Left lung (tissue), 4 donors: ENCODE measurements at regions not wholly inside any gene's neighbourhood (a gene's known extent, or its start where the extent isn't known, plus 50 kb on each side); places are given as distances from the start of the nearest gene placed in this dataset.

Source experiments
- ATAC-seq: fragments of 200-7000 bp; cut with Tn5 transposase; one replicate; pipeline ENCODE4 v1.9.1; 2020; ENCODE audit warnings: moderate library complexity
- DNase-seq, 4 donors: peaks; one replicate each; pipeline ENCODE4 v3.0.0-alpha.2; 2013 to 2020
- H3K27ac ChIP-seq, 2 donors: fragments of 200-600 bp; sonication (generic) in 1 of 2; one replicate each; pipeline versions ENCODE4 v1.5.0 to v1.8.0; 2020 to 2021
- H3K27me3 ChIP-seq, 2 donors: fragments of 200-600 bp; sonication (generic) in 1 of 2; one replicate each; pipeline versions ENCODE4 v1.5.0 to v1.8.0; 2020 to 2021
- H3K36me3 ChIP-seq, 2 donors: fragments of 200-600 bp; sonication (generic) in 1 of 2; one replicate each; pipeline versions ENCODE4 v1.5.0 to v1.8.0; 2020 to 2021
- H3K4me1 ChIP-seq, 2 donors: fragments of 200-600 bp; one replicate each; pipeline ENCODE4 v1.8.0; 2021
- H3K4me3 ChIP-seq, 2 donors: fragments of 200-600 bp; sonication (generic) in 1 of 2; one replicate each; pipeline versions ENCODE4 v1.5.0 to v1.8.0; 2020 to 2021; ENCODE audit warnings: mild to moderate bottlenecking in 1 of 2
- H3K9me3 ChIP-seq, 2 donors: fragments of 200-600 bp; sonication (generic) in 1 of 2; one replicate each; pipeline versions ENCODE4 v1.5.0 to v1.8.0; 2020 to 2021
- CTCF ChIP-seq, 2 donors: fragments of 200-600 bp; sonication (generic) in 1 of 2; IDR thresholded peaks; one replicate each; pipeline versions ENCODE4 v1.5.0 to v1.8.0; 2021; ENCODE audit warnings: antibody characterized with exemption in 2 of 2
- intact Hi-C, 2 donors: fragments of 100-400 bp; cut with DNase I; formaldehyde crosslinking; loops; one replicate each; pipeline versions ENCODE4 v1.11.2 to v1.14.2; 2022
- donor health status: DM: no; HTN: yes; CAD: no.
- donor health status: DM: no; HTN: no; CAD: no.

- DNase-seq (no peak), ATAC-seq (no peak)
- no peak for TF ChIP-seq CTCF (IDR thresholded peaks at IDR 0.05)
- Histone ChIP-seq H3K27me3 (no peaks in the 10 kb centered on the region), H3K27ac (no peak overlapping the region), H3K4me1 (no peaks in the 10 kb centered on the region), H3K9me3 (no peaks in the 10 kb centered on the region), H3K4me3 (no peak overlapping the region), H3K36me3 (no peaks in the 10 kb centered on the region)
- intact Hi-C loops, result no loop called here
Measured at GRCh38 chr2:18062892-18063291, 184.4 kb downstream of the KCNS3 start.

- Histone ChIP-seq H3K4me1 (no peaks in the 10 kb centered on the region), H3K4me3 (no peak overlapping the region), H3K27me3 (no peaks in the 10 kb centered on the region), H3K36me3 (no peaks in the 10 kb centered on the region), H3K27ac (no peak overlapping the region), H3K9me3 (no peaks in the 10 kb centered on the region)
- TF ChIP-seq CTCF (IDR thresholded peaks at IDR 0.05), result no peak
- ATAC-seq (no peak), DNase-seq (no peak)
- intact Hi-C loops, result no loop called here
Measured at GRCh38 chr2:18061717-18062116, 183.2 kb downstream of the KCNS3 start.

DNA sequence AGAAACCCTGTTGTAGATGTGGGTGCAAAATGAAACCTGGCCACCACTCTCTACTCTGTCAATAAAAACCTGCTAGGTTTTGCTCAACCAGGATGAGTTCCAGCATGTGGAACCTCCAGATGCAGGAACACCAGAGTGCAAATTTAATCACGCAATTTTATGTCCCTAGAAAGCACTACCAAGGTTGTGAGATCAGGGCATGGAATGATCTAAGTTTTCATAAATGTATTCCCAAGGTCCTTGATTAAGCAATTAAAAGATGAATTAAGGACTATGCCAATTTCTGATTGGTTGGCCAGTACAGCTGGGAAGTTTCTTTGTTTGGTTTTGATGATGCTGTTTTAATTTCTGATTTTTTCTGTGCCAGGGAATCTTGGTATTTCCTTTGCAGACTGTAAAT is 179.2 kb downstream of the KCNS3 start:
- no peaks in the 10 kb centered on the region for H3K9me3 ChIP-seq
- ATAC-seq (no peak), DNase-seq (no peak)
- no peaks in the 10 kb centered on the region for H3K4me1 ChIP-seq
- intact Hi-C loops, result no loop called here
- no peak overlapping the region for H3K27ac ChIP-seq
- H3K4me3 ChIP-seq, result no peak overlapping the region
- H3K27me3 ChIP-seq, result no peaks in the 10 kb centered on the region
- H3K36me3 ChIP-seq, result no peaks in the 10 kb centered on the region
- no peak for TF ChIP-seq CTCF (IDR thresholded peaks at IDR 0.05)

- H3K4me3 ChIP-seq, result no peak overlapping the region
- H3K9me3 ChIP-seq, result no peaks in the 10 kb centered on the region
- no peaks in the 10 kb centered on the region for H3K4me1 ChIP-seq
- intact Hi-C loops, result no loop called here
- H3K27ac ChIP-seq, result no peak overlapping the region
- H3K36me3 ChIP-seq, result no peaks in the 10 kb centered on the region
- ATAC-seq, result no peak
- no peak for DNase-seq
- TF ChIP-seq CTCF (IDR thresholded peaks at IDR 0.05), result no peak
- H3K27me3 ChIP-seq, result no peaks in the 10 kb centered on the region
Measured at GRCh38 chr2:18055290-18055689, 176.8 kb downstream of the KCNS3 start.

- Histone ChIP-seq H3K36me3 (no peaks in the 10 kb centered on the region), H3K4me3 (no peak overlapping the region), H3K27ac (no peak overlapping the region), H3K4me1 (no peaks in the 10 kb centered on the region), H3K27me3 (no peaks in the 10 kb centered on the region), H3K9me3 (no peaks in the 10 kb centered on the region)
- ATAC-seq, result no peak
- intact Hi-C loops, result no loop called here
- DNase-seq, result no peak
- no peak for TF ChIP-seq CTCF (IDR thresholded peaks at IDR 0.05)
Measured at GRCh38 chr2:18050001-18050400, 171.5 kb downstream of the KCNS3 start.
